Right atrium auricular region (tissue), 2 donors: ENCODE measurements at regions not wholly inside any gene's neighbourhood (a gene's known extent, or its start where the extent isn't known, plus 50 kb on each side); places are given as distances from the start of the nearest gene placed in this dataset.

Source experiments
- DNase-seq: peaks from one replicate; pipeline ENCODE4 v3.0.0-alpha.2; 2019; ENCODE audit warnings: low spot score
- H3K27ac ChIP-seq, 2 donors: fragments of 200-600 bp; sonication (generic); 1 replicate in 1 of 2; 2 replicates in 1 of 2; pipeline ENCODE4 v1.5.1; 2016 to 2019
- H3K27me3 ChIP-seq, 2 donors: fragments of 200-600 bp; sonication (generic); one replicate each; pipeline versions ENCODE4 v1.5.1 to v1.6.0; 2017 to 2019
- H3K36me3 ChIP-seq: fragments of 200-600 bp; sonication (generic); one replicate; pipeline ENCODE4 v1.5.1; 2016
- H3K4me1 ChIP-seq, 2 donors: fragments of 200-600 bp; sonication (generic); one replicate each; pipeline versions ENCODE4 v1.5.1 to v1.6.0; 2017 to 2019
- H3K4me3 ChIP-seq, 2 donors: fragments of 200-600 bp; sonication (generic); 1 replicate in 1 of 2; 2 replicates in 1 of 2; pipeline ENCODE4 v1.5.1; 2017 to 2019; ENCODE audit warnings: mild to moderate bottlenecking in 1 of 2, moderate library complexity in 1 of 2
- H3K9me3 ChIP-seq, 2 donors: fragments of 200-600 bp; sonication (generic); one replicate each; pipeline ENCODE4 v1.5.1; 2019
- CTCF ChIP-seq, 2 donors: fragments of 200-600 bp; sonication (generic); IDR thresholded peaks; one replicate each; pipeline ENCODE4 v1.5.1; 2019; ENCODE audit warnings: antibody characterized with exemption in 2 of 2

- no peaks in the 10 kb centered on the region for H3K9me3 ChIP-seq
- no peaks in the 10 kb centered on the region for H3K4me1 ChIP-seq
- DNase-seq: peak; percentile 36
- TF ChIP-seq CTCF (IDR thresholded peaks at IDR 0.05): no peak
- no peaks in the 10 kb centered on the region for H3K36me3 ChIP-seq
- H3K27ac ChIP-seq: no peak overlapping the region
- H3K27me3 ChIP-seq: no peaks in the 10 kb centered on the region
- H3K4me3 ChIP-seq: no peak overlapping the region
These were observed 387.9 kb downstream of the MATN1 start for GRCh38 chr1:30335389-30335996.

GRCh38 chr1:30334767-30335166 is 388.6 kb downstream of the MATN1 start:
- no peak overlapping the region for H3K27ac ChIP-seq
- no peaks in the 10 kb centered on the region for H3K36me3 ChIP-seq
- H3K9me3 ChIP-seq: no peaks in the 10 kb centered on the region
- no peaks in the 10 kb centered on the region for H3K4me1 ChIP-seq
- TF ChIP-seq CTCF (IDR thresholded peaks at IDR 0.05): no peak
- H3K4me3 ChIP-seq: no peak overlapping the region
- H3K27me3 ChIP-seq: no peaks in the 10 kb centered on the region
- DNase-seq: peak; percentile 40

- H3K4me3 ChIP-seq: no peak overlapping the region
- DNase-seq: peak; percentile 34
- H3K36me3 ChIP-seq: no peaks in the 10 kb centered on the region
- no peak for TF ChIP-seq CTCF (IDR thresholded peaks at IDR 0.05)
- H3K27ac ChIP-seq: no peak overlapping the region
- no peaks in the 10 kb centered on the region for H3K27me3 ChIP-seq
- H3K9me3 ChIP-seq: no peaks in the 10 kb centered on the region
- no peaks in the 10 kb centered on the region for H3K4me1 ChIP-seq
These were observed 391.0 kb downstream of the MATN1 start for GRCh38 chr1:30332116-30333094.

GRCh38 chr1:30331415-30332065 is 391.8 kb downstream of the MATN1 start:
- Histone ChIP-seq H3K4me3 (no peak overlapping the region), H3K4me1 (no peaks in the 10 kb centered on the region), H3K27me3 (no peaks in the 10 kb centered on the region), H3K27ac (no peak overlapping the region), H3K36me3 (no peaks in the 10 kb centered on the region), H3K9me3 (no peaks in the 10 kb centered on the region)
- peak; percentile 38 for DNase-seq
- TF ChIP-seq CTCF (IDR thresholded peaks at IDR 0.05): no peak

GRCh38 chr1:30330644-30331043 is 392.7 kb downstream of the MATN1 start:
- DNase-seq: peak; percentile 26
- Histone ChIP-seq H3K9me3 (no peaks in the 10 kb centered on the region), H3K27me3 (no peaks in the 10 kb centered on the region), H3K4me1 (no peaks in the 10 kb centered on the region), H3K36me3 (no peaks in the 10 kb centered on the region), H3K27ac (no peak overlapping the region), H3K4me3 (no peak overlapping the region)
- no peak for TF ChIP-seq CTCF (IDR thresholded peaks at IDR 0.05)
